Choroid plexus epithelial cell (primary cell): ENCODE measurements at regions not wholly inside any gene's neighbourhood (a gene's known extent, or its start where the extent isn't known, plus 50 kb on each side); places are given as distances from the start of the nearest gene placed in this dataset.
"Not testable (repeated sequence)": the region's sequence is repeated elsewhere in the genome, so short reads cannot be mapped to it uniquely, and the experiment has no call there.

Experiments used
- DNase-seq: peaks from one replicate; pipeline ENCODE4 v3.0.0-alpha.2; 2010; ENCODE audit warnings: low read depth
- H3K4me3 ChIP-seq: 2 replicates; pipeline ENCODE4 v1.5.1; 2011; ENCODE audit warnings: low read depth, mild to moderate bottlenecking, control low read depth, low read length, moderate library complexity
- CTCF ChIP-seq: conservative IDR thresholded peaks from 2 replicates; pipeline ENCODE4 v1.5.1; 2011; ENCODE audit warnings: low read depth, mild to moderate bottlenecking, control low read depth, inconsistent platforms, low read length, moderate library complexity

- DNase-seq, result peak; percentile 69
- no peak for TF ChIP-seq CTCF
Observed at GRCh38 chr2:196291873-196292800, 120.8 kb upstream of the STK17B start.

GRCh38 chr2:196293751-196294515 is 122.6 kb upstream of the STK17B start:
- no peak overlapping the region for H3K4me3 ChIP-seq
- no peak for TF ChIP-seq CTCF
- DNase-seq, result peak; percentile 93

More at GRCh38 chr2:196291873-196292800, 120.8 kb upstream of the STK17B start:
- H3K4me3 ChIP-seq, result no peak overlapping the region

- H3K4me3 ChIP-seq, result no peak overlapping the region
- no peak for DNase-seq
- no peak for TF ChIP-seq CTCF
Observed at GRCh38 chr2:196294516-196294909, 123.1 kb upstream of the STK17B start.

GRCh38 chr2:196295005-196295404 is 123.6 kb upstream of the STK17B start:
- no peak for DNase-seq
- TF ChIP-seq CTCF, result no peak
- no peak overlapping the region for H3K4me3 ChIP-seq

- not testable (repeated sequence) for H3K4me3 ChIP-seq
- peak; percentile 58 for TF ChIP-seq CTCF
- DNase-seq, result peak; percentile 61
Observed at GRCh38 chr2:196298106-196298723, 126.8 kb upstream of the STK17B start.

- DNase-seq, result no peak
- H3K4me3 ChIP-seq, result no peak overlapping the region
- TF ChIP-seq CTCF, result no peak
Observed at GRCh38 chr2:196307775-196308305, 136.5 kb upstream of the STK17B start.
